ENCODE measurements at regions not wholly inside any gene's neighbourhood (a gene's known extent, or its start where the extent isn't known, plus 50 kb on each side); places are given as distances from the start of the nearest gene placed in this dataset.

DNA sequence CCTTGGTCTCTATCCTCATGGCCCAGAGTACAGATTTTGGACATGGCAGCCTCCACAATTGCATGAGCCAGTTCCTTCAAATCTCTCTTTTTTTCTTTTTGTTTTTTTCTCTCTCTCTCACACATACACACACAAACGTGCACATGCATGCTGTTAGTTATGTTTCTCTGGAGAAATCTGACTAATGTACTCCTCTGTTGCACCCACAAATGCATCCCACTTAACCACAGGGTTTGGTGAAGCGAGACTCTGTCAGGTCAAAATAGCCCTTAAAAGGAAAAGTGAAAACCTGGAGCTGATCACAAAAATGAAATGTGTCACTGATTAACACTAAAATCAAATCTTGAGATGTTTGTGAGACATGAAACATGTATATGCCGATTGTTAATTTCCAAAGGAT, 374.6 kb upstream of the ARGLU1 start:
- Histone ChIP-seq H3K9me3 (no peaks in the 10 kb centered on the region), H3K4me3 (no peak overlapping the region), H3K36me3 (no peaks in the 10 kb centered on the region), H3K4me1 (no peaks in the 10 kb centered on the region), H3K27me3 (ENCODE audit: low read depth) (no peaks in the 10 kb centered on the region), H3K27ac (no peak overlapping the region)
- ATAC-seq (no peak), DNase-seq (no peak)
- intact Hi-C loops (cut with DNase I) = no loop called here
- TF ChIP-seq, protein P1, sequence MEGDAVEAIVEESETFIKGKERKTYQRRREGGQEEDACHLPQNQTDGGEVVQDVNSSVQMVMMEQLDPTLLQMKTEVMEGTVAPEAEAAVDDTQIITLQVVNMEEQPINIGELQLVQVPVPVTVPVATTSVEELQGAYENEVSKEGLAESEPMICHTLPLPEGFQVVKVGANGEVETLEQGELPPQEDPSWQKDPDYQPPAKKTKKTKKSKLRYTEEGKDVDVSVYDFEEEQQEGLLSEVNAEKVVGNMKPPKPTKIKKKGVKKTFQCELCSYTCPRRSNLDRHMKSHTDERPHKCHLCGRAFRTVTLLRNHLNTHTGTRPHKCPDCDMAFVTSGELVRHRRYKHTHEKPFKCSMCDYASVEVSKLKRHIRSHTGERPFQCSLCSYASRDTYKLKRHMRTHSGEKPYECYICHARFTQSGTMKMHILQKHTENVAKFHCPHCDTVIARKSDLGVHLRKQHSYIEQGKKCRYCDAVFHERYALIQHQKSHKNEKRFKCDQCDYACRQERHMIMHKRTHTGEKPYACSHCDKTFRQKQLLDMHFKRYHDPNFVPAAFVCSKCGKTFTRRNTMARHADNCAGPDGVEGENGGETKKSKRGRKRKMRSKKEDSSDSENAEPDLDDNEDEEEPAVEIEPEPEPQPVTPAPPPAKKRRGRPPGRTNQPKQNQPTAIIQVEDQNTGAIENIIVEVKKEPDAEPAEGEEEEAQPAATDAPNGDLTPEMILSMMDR (IDR thresholded peaks at IDR 0.05) = no peak

DNA sequence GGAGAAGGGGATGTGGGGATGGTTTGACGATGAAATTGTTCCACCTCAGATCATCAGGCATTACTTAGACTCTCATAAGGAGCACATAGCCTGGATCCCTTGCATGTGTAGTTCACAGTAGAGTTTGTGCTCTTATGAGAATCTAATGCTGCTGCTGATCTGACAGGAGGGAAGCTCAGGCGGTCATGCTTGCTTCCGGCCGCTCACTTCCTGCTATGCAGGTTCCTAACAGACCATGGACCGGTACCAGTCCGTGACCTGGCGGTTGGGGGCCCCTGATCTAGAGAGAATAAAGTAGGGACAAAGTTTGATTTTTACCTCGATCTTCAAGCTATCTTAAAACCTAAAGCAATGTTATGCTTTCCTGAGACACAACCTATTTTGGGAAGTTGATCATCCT, 373.8 kb upstream of the ARGLU1 start:
- no peak for ATAC-seq
- H3K27me3 ChIP-seq (ENCODE audit: low read depth) = no peaks in the 10 kb centered on the region
- TF ChIP-seq, protein P1 (IDR thresholded peaks at IDR 0.05) = no peak
- no peak overlapping the region for H3K27ac ChIP-seq
- no peaks in the 10 kb centered on the region for H3K9me3 ChIP-seq
- no peaks in the 10 kb centered on the region for H3K4me1 ChIP-seq
- intact Hi-C loops (cut with DNase I) = no loop called here
- H3K36me3 ChIP-seq = no peaks in the 10 kb centered on the region
- no peak for DNase-seq
- H3K4me3 ChIP-seq = no peak overlapping the region

DNA sequence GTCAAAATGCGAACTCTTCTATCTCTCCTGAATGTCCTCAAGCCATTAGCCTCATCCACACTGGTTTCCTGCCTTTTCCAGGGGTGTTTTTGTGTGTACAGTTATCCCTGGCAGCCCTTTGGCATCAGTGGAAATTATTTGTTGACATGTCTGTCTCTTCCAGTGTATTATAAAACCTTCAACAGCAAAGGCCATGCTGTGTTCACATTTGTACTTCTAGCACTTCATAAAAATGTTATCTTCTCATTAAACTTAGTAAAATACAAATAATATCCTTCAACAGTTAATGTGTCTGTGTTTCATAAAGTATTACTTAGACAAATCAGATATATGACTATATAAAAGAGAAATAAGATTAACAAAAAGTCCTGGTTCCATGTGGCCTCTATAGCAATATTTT, 359.5 kb upstream of the ARGLU1 start:
- no peak for ATAC-seq
- Histone ChIP-seq H3K27me3 (ENCODE audit: low read depth) (no peaks in the 10 kb centered on the region), H3K27ac (no peak overlapping the region), H3K4me1 (no peaks in the 10 kb centered on the region), H3K36me3 (no peaks in the 10 kb centered on the region), H3K4me3 (no peak overlapping the region), H3K9me3 (no peaks in the 10 kb centered on the region)
- TF ChIP-seq, protein P1 (IDR thresholded peaks at IDR 0.05) = no peak
- intact Hi-C loops (cut with DNase I) = no loop called here
- no peak for DNase-seq

DNA sequence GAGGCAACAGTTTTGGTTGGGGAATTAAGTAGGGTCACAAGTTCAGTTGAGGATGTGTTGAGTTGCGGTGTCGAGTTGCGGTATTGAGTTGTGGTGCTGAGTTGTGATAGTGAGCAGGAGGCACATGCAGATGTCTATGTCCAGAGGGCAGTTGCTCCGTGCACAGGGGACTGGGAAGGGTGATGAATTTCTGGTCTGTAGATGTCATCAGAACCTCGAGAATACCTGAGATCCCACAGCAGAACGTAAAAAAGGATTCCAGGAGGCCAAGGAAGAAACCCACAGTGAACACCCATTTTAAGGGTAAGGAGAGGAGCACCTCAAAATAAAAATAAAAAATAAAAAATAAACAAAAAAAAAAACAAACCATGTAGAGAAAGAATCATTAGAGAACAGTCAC, 354.4 kb upstream of the ARGLU1 start:
- Histone ChIP-seq H3K9me3 (no peaks in the 10 kb centered on the region), H3K4me1 (peaks cover 16% of the 10 kb centered on the region), H3K27me3 (ENCODE audit: low read depth) (no peaks in the 10 kb centered on the region), H3K4me3 (no peak overlapping the region), H3K36me3 (no peaks in the 10 kb centered on the region), H3K27ac (no peak overlapping the region)
- intact Hi-C loops (cut with DNase I) = no loop called here
- ATAC-seq (no peak), DNase-seq (no peak)
- TF ChIP-seq, protein P1 (IDR thresholded peaks at IDR 0.05) = no peak

DNA sequence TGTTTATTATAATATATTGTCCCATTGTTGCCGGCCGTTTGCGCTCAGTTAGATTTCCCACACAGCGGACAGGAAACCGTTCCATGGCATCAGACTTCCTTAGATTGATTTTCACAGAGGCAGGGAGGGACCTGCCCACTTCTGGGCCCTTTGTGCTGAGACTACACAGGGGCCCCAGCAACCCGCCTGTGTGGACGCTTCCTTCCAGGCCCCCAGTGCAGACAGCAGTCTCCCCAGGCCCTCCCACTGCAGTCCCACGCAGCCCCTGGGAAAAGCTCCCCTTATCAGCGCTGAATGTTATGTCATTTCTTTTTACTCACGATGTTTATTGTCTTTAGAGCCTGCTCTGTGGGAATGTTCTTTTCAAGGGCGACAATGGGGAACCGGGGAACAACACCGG, 351.7 kb upstream of the ARGLU1 start:
- Histone ChIP-seq H3K9me3 (no peaks in the 10 kb centered on the region), H3K27ac (peak overlapping the region; percentile 90), H3K27me3 (ENCODE audit: low read depth) (no peaks in the 10 kb centered on the region), H3K4me1 (peaks cover 16% of the 10 kb centered on the region), H3K36me3 (no peaks in the 10 kb centered on the region), H3K4me3 (peak overlapping the region; percentile 0)
- ATAC-seq (peak; percentile 56 to 61), DNase-seq (peak; percentile 51)
- TF ChIP-seq, protein P1 (IDR thresholded peaks at IDR 0.05) = no peak
- intact Hi-C loops (cut with DNase I) = no loop called here

DNA sequence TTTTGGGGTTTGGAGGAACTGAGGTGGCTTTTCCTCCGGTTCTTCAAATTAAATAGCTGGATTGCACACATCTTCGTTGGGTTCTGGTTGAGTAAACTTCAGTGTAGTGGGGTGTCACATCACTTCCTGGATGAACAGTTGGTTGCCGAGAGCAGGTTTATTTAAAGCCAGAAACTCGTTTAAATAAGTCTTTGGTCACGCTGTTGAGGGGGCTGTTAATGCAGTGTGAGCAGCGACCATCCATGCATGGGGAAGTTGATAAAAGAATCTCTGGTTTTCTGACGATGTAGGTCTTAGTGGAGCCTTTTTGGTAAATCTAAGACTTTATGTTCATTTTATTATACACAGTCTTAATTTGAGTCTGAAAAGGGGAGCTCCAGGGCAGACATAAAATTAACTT, 351.2 kb upstream of the ARGLU1 start:
- peak overlapping the region; percentile 63 for H3K4me3 ChIP-seq
- intact Hi-C loops (cut with DNase I) = no loop called here
- H3K27ac ChIP-seq = peak overlapping the region; percentile 90
- H3K9me3 ChIP-seq = no peaks in the 10 kb centered on the region
- no peak for ATAC-seq
- TF ChIP-seq, protein P1 (IDR thresholded peaks at IDR 0.05) = no peak
- no peaks in the 10 kb centered on the region for H3K27me3 ChIP-seq (ENCODE audit: low read depth)
- H3K36me3 ChIP-seq = no peaks in the 10 kb centered on the region
- DNase-seq = no peak
- H3K4me1 ChIP-seq = peaks cover 16% of the 10 kb centered on the region

Data from lower lobe of right lung (tissue), 2 donors.